ENCODE measurements at regions not wholly inside any gene's neighbourhood (a gene's known extent, or its start where the extent isn't known, plus 50 kb on each side); places are given as distances from the start of the nearest gene placed in this dataset.

- DNase-seq (ENCODE audit: low spot score): no peak
- no peak for ATAC-seq
Measured at GRCh38 chr10:10609379-10609955, 408.2 kb upstream of the CELF2 start.

GRCh38 chr10:10610171-10610570, 407.5 kb upstream of the CELF2 start:
- no peak for DNase-seq (ENCODE audit: low spot score)
- no peak for ATAC-seq

- no peak for ATAC-seq
Measured at GRCh38 chr10:10612151-10612550, 405.5 kb upstream of the CELF2 start.

GRCh38 chr10:10613656-10614244, 403.9 kb upstream of the CELF2 start:
- DNase-seq (ENCODE audit: low spot score): no peak

More at GRCh38 chr10:10612151-10612550, 405.5 kb upstream of the CELF2 start:
- no peak for DNase-seq (ENCODE audit: low spot score)

GRCh38 chr10:10617686-10618085, 400.0 kb upstream of the CELF2 start:
- ATAC-seq (no peak), DNase-seq (ENCODE audit: low spot score) (no peak)

More at GRCh38 chr10:10613656-10614244, 403.9 kb upstream of the CELF2 start:
- no peak for ATAC-seq

GRCh38 chr10:10618139-10618538, 399.5 kb upstream of the CELF2 start:
- no peak for ATAC-seq
- no peak for DNase-seq (ENCODE audit: low spot score)

GRCh38 chr10:10623958-10624566, 393.6 kb upstream of the CELF2 start:
- DNase-seq (ENCODE audit: low spot score) (no peak), ATAC-seq (no peak)

- DNase-seq (ENCODE audit: low spot score) (no peak), ATAC-seq (no peak)
Measured at GRCh38 chr10:10624567-10624962, 393.1 kb upstream of the CELF2 start.

- ATAC-seq (no peak), DNase-seq (ENCODE audit: low spot score) (no peak)
Measured at GRCh38 chr10:10625491-10625890, 392.2 kb upstream of the CELF2 start.

GRCh38 chr10:10626734-10627133, 390.9 kb upstream of the CELF2 start:
- ATAC-seq: no peak
- DNase-seq (ENCODE audit: low spot score): no peak

- ATAC-seq (no peak), DNase-seq (ENCODE audit: low spot score) (no peak)
Measured at GRCh38 chr10:10627414-10627813, 390.3 kb upstream of the CELF2 start.

GRCh38 chr10:10629512-10629911, 388.2 kb upstream of the CELF2 start:
- no peak for ATAC-seq
- no peak for DNase-seq (ENCODE audit: low spot score)

GRCh38 chr10:10630281-10630680, 387.4 kb upstream of the CELF2 start:
- ATAC-seq: no peak
- no peak for DNase-seq (ENCODE audit: low spot score)

- no peak for ATAC-seq
Measured at GRCh38 chr10:10630782-10631181, 386.9 kb upstream of the CELF2 start.

GRCh38 chr10:10642189-10642588, 375.5 kb upstream of the CELF2 start:
- no peak for DNase-seq (ENCODE audit: low spot score)
- ATAC-seq: no peak

More at GRCh38 chr10:10630782-10631181, 386.9 kb upstream of the CELF2 start:
- DNase-seq (ENCODE audit: low spot score): no peak

GRCh38 chr10:10642751-10643150, 374.9 kb upstream of the CELF2 start:
- ATAC-seq: no peak

GRCh38 chr10:10644008-10644646, 373.5 kb upstream of the CELF2 start:
- no peak for DNase-seq (ENCODE audit: low spot score)
- ATAC-seq: no peak

More at GRCh38 chr10:10642751-10643150, 374.9 kb upstream of the CELF2 start:
- no peak for DNase-seq (ENCODE audit: low spot score)

- DNase-seq (ENCODE audit: low spot score) (no peak), ATAC-seq (no peak)
Measured at GRCh38 chr10:10644676-10645385, 372.8 kb upstream of the CELF2 start.

GRCh38 chr10:10647331-10647730, 370.3 kb upstream of the CELF2 start:
- no peak for DNase-seq (ENCODE audit: low spot score)
- ATAC-seq: no peak

GRCh38 chr10:10657139-10657760, 360.4 kb upstream of the CELF2 start:
- DNase-seq (ENCODE audit: low spot score) (no peak), ATAC-seq (no peak)

Data from left lobe of liver (tissue), 2 donors.